HG03457 (cell line): ENCODE measurements at regions not wholly inside any gene's neighbourhood (a gene's known extent, or its start where the extent isn't known, plus 50 kb on each side); places are given as distances from the start of the nearest gene placed in this dataset.

Source experiments
- ATAC-seq: cut with Tn5 transposase; IDR thresholded peaks from one replicate; pipeline ENCODE4 v1.9.1; 2021; ENCODE audit warnings: moderate number of reproducible peaks; ENCODE audit not compliant: unreplicated experiment

GRCh38 chr11:122523846-122524805 lies 131.4 kb upstream of the UBASH3B start:
- no peak for ATAC-seq

GRCh38 chr11:122521626-122522025 lies 133.9 kb upstream of the UBASH3B start:
- ATAC-seq = no peak

GRCh38 chr11:122517403-122518379 lies 137.8 kb upstream of the UBASH3B start:
- ATAC-seq = no peak

GRCh38 chr11:122516686-122517085 lies 138.8 kb upstream of the UBASH3B start:
- no peak for ATAC-seq

GRCh38 chr11:122513997-122514396 lies 141.5 kb upstream of the UBASH3B start:
- ATAC-seq = no peak

GRCh38 chr11:122513328-122513727 lies 142.2 kb upstream of the UBASH3B start:
- ATAC-seq = no peak

- no peak for ATAC-seq
Measured at GRCh38 chr11:122512688-122513087, 142.8 kb upstream of the UBASH3B start.

GRCh38 chr11:122509899-122510298 lies 145.6 kb upstream of the UBASH3B start:
- ATAC-seq = no peak

GRCh38 chr11:122509091-122509490 lies 146.4 kb upstream of the UBASH3B start:
- ATAC-seq = no peak

- no peak for ATAC-seq
Measured at GRCh38 chr11:122505304-122506006, 150.1 kb upstream of the UBASH3B start.

- no peak for ATAC-seq
Measured at GRCh38 chr11:122494221-122494620, 161.3 kb upstream of the UBASH3B start.

- ATAC-seq = no peak
Measured at GRCh38 chr11:122491509-122491908, 164.0 kb upstream of the UBASH3B start.

- no peak for ATAC-seq
Measured at GRCh38 chr11:122488892-122489706, 166.4 kb upstream of the UBASH3B start.

GRCh38 chr11:122487669-122488068 lies 167.9 kb upstream of the UBASH3B start:
- ATAC-seq = no peak

- no peak for ATAC-seq
Measured at GRCh38 chr11:122486793-122487495, 168.6 kb upstream of the UBASH3B start.

GRCh38 chr11:122478986-122479385 lies 176.5 kb upstream of the UBASH3B start:
- no peak for ATAC-seq

- ATAC-seq = no peak
Measured at GRCh38 chr11:122468965-122469364, 186.6 kb upstream of the UBASH3B start.

GRCh38 chr11:122463530-122463929 lies 192.0 kb upstream of the UBASH3B start:
- ATAC-seq = no peak

- no peak for ATAC-seq
Measured at GRCh38 chr11:122459064-122459463, 196.5 kb upstream of the UBASH3B start.
